Esophagus muscularis mucosa (tissue), 4 donors: ENCODE measurements at regions not wholly inside any gene's neighbourhood (a gene's known extent, or its start where the extent isn't known, plus 50 kb on each side); places are given as distances from the start of the nearest gene placed in this dataset.
"Not testable (repeated sequence)": the region's sequence is repeated elsewhere in the genome, so short reads cannot be mapped to it uniquely, and the experiment has no call there.

ENCODE experiments used
- DNase-seq: peaks from one replicate; pipeline ENCODE4 v3.0.0-alpha.2; 2017; ENCODE audit errors: extremely low spot score
- H3K27ac ChIP-seq, 4 donors: fragments of 200-600 bp; sonication (generic); replicated peaks in 1 of 4; 1 replicate in 3 of 4; 2 replicates in 1 of 4; pipeline ENCODE4 v1.5.1; 2016 to 2019; ENCODE audit warnings: mild to moderate bottlenecking in 1 of 4
- H3K27me3 ChIP-seq, 4 donors: fragments of 200-600 bp; sonication (generic); one replicate each; pipeline versions ENCODE4 v1.5.1 to v1.6.0; 2016 to 2019
- H3K36me3 ChIP-seq, 4 donors: fragments of 200-600 bp; sonication (generic); one replicate each; pipeline ENCODE4 v1.5.1; 2016 to 2019
- H3K4me1 ChIP-seq, 4 donors: fragments of 200-600 bp; sonication (generic); one replicate each; pipeline ENCODE4 v1.5.1; 2016 to 2019
- H3K4me3 ChIP-seq, 4 donors: fragments of 200-600 bp; sonication (generic); 1 replicate in 2 of 4; 2 replicates in 2 of 4; pipeline ENCODE4 v1.5.1; 2016 to 2019; ENCODE audit warnings: mild to moderate bottlenecking in 4 of 4, moderate library complexity in 1 of 4
- H3K9me3 ChIP-seq, 4 donors: fragments of 200-600 bp; sonication (generic); 1 replicate in 3 of 4; 2 replicates in 1 of 4; pipeline ENCODE4 v1.5.1; 2016 to 2019
- CTCF ChIP-seq, 3 experiments: fragments of 200-600 bp in 2 of 3; fragments of 450-650 bp in 1 of 3; sonication (generic) in 2 of 3; IDR thresholded peaks; one replicate each; pipeline ENCODE4 v1.5.1; 2017 to 2019; ENCODE audit warnings: antibody characterized with exemption in 3 of 3, mild to moderate bottlenecking in 2 of 3, moderate library complexity in 1 of 3
- EP300 ChIP-seq: sonication (generic); formaldehyde crosslinking; IDR thresholded peaks from one replicate; pipeline ENCODE4 v1.6.1; 2017; ENCODE audit warnings: antibody characterized with exemption
- POLR2A ChIP-seq: fragments of 450-650 bp; IDR thresholded peaks from one replicate; pipeline ENCODE4 v1.6.1; 2017; ENCODE audit warnings: antibody characterized with exemption, moderate library complexity, mild to moderate bottlenecking, low read depth
- POLR2AphosphoS5 ChIP-seq, 2 donors: sonication (generic); formaldehyde crosslinking; IDR thresholded peaks; one replicate each; pipeline ENCODE4 v1.6.1; 2017; ENCODE audit warnings: antibody characterized with exemption in 2 of 2
- WGBS: methylation state at CpG from one replicate; pipeline ENCODE4 v1.1.5; 2018; 5-methylcytosine and 5-hydroxymethylcytosine counted together
- intact Hi-C: fragments of 100-400 bp; cut with DNase I; formaldehyde crosslinking; loops from one replicate; pipeline ENCODE4 v1.15.1; 2023

- H3K9me3 ChIP-seq, result no peaks in the 10 kb centered on the region
- no peak overlapping the region for H3K27ac ChIP-seq
- H3K4me3 ChIP-seq, result no peak overlapping the region
- no peaks in the 10 kb centered on the region for H3K4me1 ChIP-seq
- no peaks in the 10 kb centered on the region for H3K27me3 ChIP-seq
- no peak for DNase-seq
- TF ChIP-seq POLR2A, result no peak
- no peak for TF ChIP-seq CTCF (IDR thresholded peaks at IDR 0.05)
- TF ChIP-seq EP300, result no peak
- no peak for TF ChIP-seq POLR2AphosphoS5 (IDR thresholded peaks at IDR 0.05)
- intact Hi-C loops, result no loop called here
- no peaks in the 10 kb centered on the region for H3K36me3 ChIP-seq
Measured at GRCh38 chr14:27668531-27668930, 1070.7 kb upstream of the NOVA1 start.

DNA sequence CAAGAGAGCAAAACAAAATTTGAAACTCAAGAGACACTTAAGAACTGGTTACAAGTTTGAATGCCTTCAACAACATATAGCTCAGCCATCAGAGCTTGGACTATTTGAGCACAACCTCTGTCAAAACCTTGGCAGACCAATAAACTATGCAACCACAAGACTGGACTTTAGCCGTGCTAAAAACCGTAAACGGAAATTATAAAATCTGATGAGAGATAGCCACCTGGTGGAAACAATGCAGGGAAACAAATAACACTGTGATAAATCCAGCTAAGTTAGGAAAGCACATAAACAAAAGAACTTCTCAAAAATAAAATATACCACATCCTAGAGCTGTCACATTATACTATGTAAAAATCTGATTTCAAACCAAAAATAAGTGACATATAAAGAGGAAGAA is 1074.2 kb upstream of the NOVA1 start:
- Histone ChIP-seq H3K27me3 (no peaks in the 10 kb centered on the region), H3K36me3 (no peaks in the 10 kb centered on the region), H3K27ac (no peak overlapping the region), H3K9me3 (no peaks in the 10 kb centered on the region), H3K4me3 (no peak overlapping the region), H3K4me1 (no peaks in the 10 kb centered on the region)
- intact Hi-C loops, result no loop called here
- TF ChIP-seq EP300 (no peak), CTCF (IDR thresholded peaks at IDR 0.05) (no peak), POLR2A (no peak)
- DNase-seq, result no peak
- WGBS, result 54% methylated on average over 3 of the region's 3 CpGs

DNA sequence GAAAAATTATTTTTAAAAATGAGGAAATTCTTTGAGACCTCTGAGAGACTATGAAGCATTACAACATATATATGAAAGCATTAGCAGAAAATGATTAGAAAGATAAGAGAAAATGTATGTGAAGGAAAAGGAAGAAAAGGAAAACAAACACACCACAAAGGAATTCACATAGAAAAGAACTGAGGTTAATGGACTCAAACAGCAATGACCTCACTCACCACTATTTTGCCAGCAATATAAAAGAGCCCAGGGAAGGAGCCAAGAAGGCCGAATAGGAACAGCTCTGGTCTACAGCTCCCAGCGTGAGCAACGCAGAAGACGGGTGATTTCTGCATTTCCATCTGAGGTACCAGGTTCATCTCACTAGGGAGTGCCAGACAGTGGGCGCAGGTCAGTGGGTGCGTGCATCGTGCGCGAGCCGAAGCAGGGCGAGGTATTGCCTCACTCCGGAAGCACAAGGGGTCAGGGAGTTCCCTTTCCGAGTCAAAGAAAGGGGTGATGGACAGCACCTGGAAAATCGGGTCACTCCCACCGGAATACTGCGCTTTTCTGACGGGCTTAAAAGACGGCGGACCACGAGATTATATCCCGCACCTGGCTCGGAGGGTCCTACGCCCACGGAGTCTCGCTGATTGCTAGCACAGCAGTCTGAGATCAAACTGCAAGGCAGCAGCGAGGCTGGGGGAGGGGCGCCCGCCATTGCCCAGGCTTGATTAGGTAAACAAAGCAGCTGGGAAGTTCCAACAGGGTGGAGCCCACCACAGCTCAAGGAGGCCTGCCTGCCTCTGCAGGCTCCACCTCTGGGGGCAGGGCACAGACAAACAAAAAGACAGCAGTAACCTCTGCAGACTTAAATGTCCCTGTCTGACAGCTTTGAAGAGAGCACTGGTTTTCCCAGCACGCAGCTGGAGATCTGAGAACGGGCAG is 1075.2 kb upstream of the NOVA1 start:
- H3K4me1 ChIP-seq, DNase-seq, H3K36me3 ChIP-seq, H3K9me3 ChIP-seq, H3K27ac ChIP-seq, H3K4me3 ChIP-seq, H3K27me3 ChIP-seq, intact Hi-C loops: not testable (repeated sequence)
- WGBS, result 93% methylated on average over 22 of the region's 30 CpGs

GRCh38 chr14:27686137-27686536 is 1080.5 kb upstream of the FOXG1 start:
- DNase-seq, result no peak
- Histone ChIP-seq H3K9me3 (no peaks in the 10 kb centered on the region), H3K4me3 (no peak overlapping the region), H3K36me3 (no peaks in the 10 kb centered on the region), H3K4me1 (no peaks in the 10 kb centered on the region), H3K27me3 (no peaks in the 10 kb centered on the region), H3K27ac (no peak overlapping the region)
- 47% methylated on average over 1 of the region's 1 CpG for WGBS
- TF ChIP-seq POLR2A, result no peak
- no peak for TF ChIP-seq EP300
- no peak for TF ChIP-seq CTCF (IDR thresholded peaks at IDR 0.05)
- TF ChIP-seq POLR2AphosphoS5 (IDR thresholded peaks at IDR 0.05), result no peak
- intact Hi-C loops, result no loop called here

DNA sequence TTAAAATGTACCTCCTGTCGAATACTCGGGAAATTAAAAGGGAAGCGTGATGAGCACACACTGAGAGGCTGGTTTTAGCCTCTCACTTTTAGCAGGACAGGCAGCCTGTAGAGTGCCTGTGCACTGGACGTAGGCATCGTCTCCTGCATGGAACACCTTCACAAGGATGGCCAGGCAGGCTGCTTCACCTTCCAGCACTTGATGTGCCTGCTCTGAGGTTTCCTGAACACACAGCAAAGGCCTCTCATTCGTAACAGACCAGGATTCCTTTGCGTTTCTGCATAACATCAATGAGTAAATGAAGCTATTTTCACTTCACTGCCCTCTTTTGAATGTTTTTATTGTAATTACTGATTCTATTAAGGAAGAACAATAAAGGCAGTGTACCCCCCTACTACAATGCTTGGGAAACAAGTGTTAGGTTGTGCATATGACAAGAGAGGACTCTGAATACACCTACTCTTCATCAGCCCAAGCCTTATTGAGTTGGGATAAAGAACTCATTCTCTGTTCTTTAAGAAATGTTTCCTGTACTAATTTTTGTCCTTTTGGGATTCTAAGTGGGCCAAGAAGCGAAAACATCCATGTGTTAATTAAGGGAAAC is 1077.6 kb upstream of the FOXG1 start:
- intact Hi-C loops, result no loop called here
- Histone ChIP-seq H3K9me3 (no peaks in the 10 kb centered on the region), H3K27ac (no peak overlapping the region), H3K36me3 (no peaks in the 10 kb centered on the region), H3K4me3 (no peak overlapping the region), H3K4me1 (no peaks in the 10 kb centered on the region), H3K27me3 (no peaks in the 10 kb centered on the region)
- TF ChIP-seq CTCF (IDR thresholded peaks at IDR 0.05) (no peak), POLR2AphosphoS5 (IDR thresholded peaks at IDR 0.05) (no peak), POLR2A (no peak), EP300 (no peak)
- DNase-seq, result no peak
- 86% methylated on average over 8 of the region's 8 CpGs for WGBS
